Transverse colon (tissue), 4 donors: ENCODE measurements at regions not wholly inside any gene's neighbourhood (a gene's known extent, or its start where the extent isn't known, plus 50 kb on each side); places are given as distances from the start of the nearest gene placed in this dataset.

Experiments used
- DNase-seq: peaks from one replicate; pipeline ENCODE4 v3.0.0-alpha.2; 2019
- H3K27ac ChIP-seq, 4 donors: fragments of 200-600 bp; sonication (generic); 2 replicates each; pipeline ENCODE4 v1.5.1; 2016 to 2018; ENCODE audit warnings: inconsistent platforms in 4 of 4
- H3K27me3 ChIP-seq: fragments of 200-600 bp; sonication (generic); 2 replicates; pipeline ENCODE4 v1.5.1; 2017; ENCODE audit warnings: inconsistent platforms
- H3K36me3 ChIP-seq, 4 donors: fragments of 200-600 bp; sonication (generic); 2 replicates each; pipeline ENCODE4 v1.5.1; 2017 to 2019; ENCODE audit warnings: inconsistent platforms in 4 of 4
- H3K4me1 ChIP-seq, 4 donors: fragments of 200-600 bp; sonication (generic); 2 replicates each; pipeline ENCODE4 v1.5.1; 2017 to 2020; ENCODE audit warnings: inconsistent platforms in 4 of 4
- H3K4me3 ChIP-seq, 4 donors: fragments of 200-600 bp; sonication (generic); 1 replicate in 1 of 4; 2 replicates in 3 of 4; pipeline versions ENCODE4 v1.5.1 to v1.6.1; 2017 to 2019; ENCODE audit warnings: inconsistent platforms in 4 of 4
- H3K9me3 ChIP-seq, 2 donors: fragments of 200-600 bp; sonication (generic); 2 replicates each; pipeline ENCODE4 v1.5.1; 2017 to 2019; ENCODE audit warnings: inconsistent platforms in 2 of 2
- EP300 ChIP-seq: sonication (generic); formaldehyde crosslinking; IDR thresholded peaks from one replicate; pipeline ENCODE4 v1.6.1; 2017; ENCODE audit warnings: antibody characterized with exemption, low read depth
- POLR2A ChIP-seq: fragments of 450-650 bp; IDR thresholded peaks from one replicate; pipeline ENCODE4 v1.6.1; 2016; ENCODE audit warnings: antibody characterized with exemption, mild to moderate bottlenecking, moderate library complexity
- POLR2AphosphoS5 ChIP-seq, 3 donors: sonication (generic); formaldehyde crosslinking; IDR thresholded peaks; one replicate each; pipeline ENCODE4 v1.6.1; 2016; ENCODE audit warnings: antibody characterized with exemption in 3 of 3
- WGBS, 2 donors: methylation state at CpG; one replicate each; pipeline ENCODE4 v1.1.5; 2018; ENCODE audit warnings: low coverage in 1 of 2; 5-methylcytosine and 5-hydroxymethylcytosine counted together
- in situ Hi-C, 4 donors: fragments of 200-750 bp; cut with MboI; loops; one replicate each; pipeline versions ENCODE4 v1.15.0 to v1.15.1; 2017; ENCODE audit warnings: low sequenced_read_pairs in 3 of 4, low pct_ligation_motif_present in 1 of 4, low pct_unique_long_range_greater_than_20kb in 1 of 4
- intact Hi-C: fragments of 100-400 bp; cut with DNase I; formaldehyde crosslinking; loops from one replicate; pipeline ENCODE4 v1.15.1; 2023; ENCODE audit warnings: low total_unique reads
- TF ChIP-seq, protein P1 (sequence below), 5 experiments: fragments of 200-600 bp in 3 of 5; fragments of 450-650 bp in 2 of 5; sonication (generic) in 3 of 5; IDR thresholded peaks; 1 replicate in 2 of 5; 2 replicates in 3 of 5; pipeline ENCODE4 v1.5.1; 2016 to 2017; ENCODE audit warnings: antibody characterized with exemption in 5 of 5, inconsistent platforms in 3 of 5, mild to moderate bottlenecking in 2 of 5, moderate library complexity in 1 of 5

DNA sequence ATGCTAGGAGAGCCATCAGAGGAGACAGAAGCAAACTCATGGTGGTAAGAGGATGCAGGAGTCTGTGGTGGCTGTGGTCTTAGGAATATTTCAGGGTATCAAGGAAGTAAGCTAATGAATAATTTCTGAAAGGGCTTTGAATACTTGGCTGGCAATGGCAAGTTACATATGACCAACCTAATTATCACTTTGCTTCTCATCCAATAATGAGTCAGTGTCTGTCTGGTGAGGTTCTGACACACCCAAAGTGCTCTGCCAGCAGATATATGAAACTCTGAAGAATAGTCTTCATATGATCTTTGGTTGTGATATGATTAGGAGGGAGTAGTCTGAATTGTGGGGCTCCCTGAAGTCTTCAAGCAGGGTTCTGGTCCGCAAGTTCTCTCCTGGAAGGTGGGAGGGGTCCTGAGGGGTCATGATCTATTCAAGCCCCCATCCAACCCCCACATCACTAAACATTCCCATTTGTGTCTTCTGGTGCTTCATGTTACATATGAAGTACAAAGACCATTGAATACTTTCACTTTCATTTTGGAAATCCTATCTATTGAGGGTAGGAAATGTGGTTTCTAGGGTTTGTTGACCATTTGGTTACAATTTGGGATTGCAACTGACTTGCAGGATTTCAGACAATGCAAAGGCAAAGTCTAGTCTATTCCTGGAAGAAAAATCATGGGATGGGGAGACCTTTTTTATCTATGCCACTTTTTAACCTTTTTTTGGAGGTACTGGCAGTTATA lies 199.9 kb upstream of the CDKN2B start:
- 67 to 92% methylated on average over 1 of the region's 1 CpG for WGBS, 2 donors
- H3K36me3 ChIP-seq = no peaks in the 10 kb centered on the region
- intact Hi-C loops (no loop called here), in situ Hi-C loops (no loop called here)
- H3K27ac ChIP-seq = no peak overlapping the region
- peaks cover 0 to 10% (median 4%) of the 10 kb centered on the region in 4 donors for H3K4me1 ChIP-seq
- H3K4me3 ChIP-seq = no peak overlapping the region
- H3K9me3 ChIP-seq = no peaks in the 10 kb centered on the region
- DNase-seq = no peak
- H3K27me3 ChIP-seq = no peaks in the 10 kb centered on the region
- no peak for TF ChIP-seq EP300
- no peak for TF ChIP-seq POLR2A
- TF ChIP-seq, protein P1, sequence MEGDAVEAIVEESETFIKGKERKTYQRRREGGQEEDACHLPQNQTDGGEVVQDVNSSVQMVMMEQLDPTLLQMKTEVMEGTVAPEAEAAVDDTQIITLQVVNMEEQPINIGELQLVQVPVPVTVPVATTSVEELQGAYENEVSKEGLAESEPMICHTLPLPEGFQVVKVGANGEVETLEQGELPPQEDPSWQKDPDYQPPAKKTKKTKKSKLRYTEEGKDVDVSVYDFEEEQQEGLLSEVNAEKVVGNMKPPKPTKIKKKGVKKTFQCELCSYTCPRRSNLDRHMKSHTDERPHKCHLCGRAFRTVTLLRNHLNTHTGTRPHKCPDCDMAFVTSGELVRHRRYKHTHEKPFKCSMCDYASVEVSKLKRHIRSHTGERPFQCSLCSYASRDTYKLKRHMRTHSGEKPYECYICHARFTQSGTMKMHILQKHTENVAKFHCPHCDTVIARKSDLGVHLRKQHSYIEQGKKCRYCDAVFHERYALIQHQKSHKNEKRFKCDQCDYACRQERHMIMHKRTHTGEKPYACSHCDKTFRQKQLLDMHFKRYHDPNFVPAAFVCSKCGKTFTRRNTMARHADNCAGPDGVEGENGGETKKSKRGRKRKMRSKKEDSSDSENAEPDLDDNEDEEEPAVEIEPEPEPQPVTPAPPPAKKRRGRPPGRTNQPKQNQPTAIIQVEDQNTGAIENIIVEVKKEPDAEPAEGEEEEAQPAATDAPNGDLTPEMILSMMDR (IDR thresholded peaks at IDR 0.05) = no peak
- TF ChIP-seq POLR2AphosphoS5 (IDR thresholded peaks at IDR 0.05) = no peak

DNA sequence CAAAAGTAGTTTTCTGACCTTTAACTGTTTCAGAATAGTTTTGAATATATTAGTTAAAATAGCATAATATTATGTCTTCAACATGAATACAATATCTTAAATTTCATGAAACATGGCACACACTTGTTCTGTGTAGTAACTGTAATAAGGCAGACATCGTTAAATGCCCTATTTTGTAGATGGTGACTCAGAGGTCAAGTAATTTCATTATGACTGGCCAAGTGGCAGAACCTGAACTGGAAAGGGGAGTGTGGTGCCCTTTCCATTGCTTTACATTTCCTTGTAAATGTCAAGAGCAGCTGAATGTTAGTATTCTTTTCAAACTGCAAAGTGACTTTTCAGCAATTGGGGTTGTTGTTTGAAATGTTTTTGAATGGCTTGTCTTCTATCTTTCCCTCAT lies 201.2 kb upstream of the CDKN2B start:
- Histone ChIP-seq H3K4me3 (no peak overlapping the region), H3K27me3 (no peaks in the 10 kb centered on the region), H3K36me3 (no peaks in the 10 kb centered on the region), H3K27ac (no peak overlapping the region), H3K4me1 (peaks cover 0 to 9% (median 4%) of the 10 kb centered on the region in 4 donors), H3K9me3 (no peaks in the 10 kb centered on the region)
- TF ChIP-seq POLR2A (no peak), POLR2AphosphoS5 (IDR thresholded peaks at IDR 0.05) (no peak), EP300 (no peak)
- TF ChIP-seq, protein P1 (IDR thresholded peaks at IDR 0.05) = no peak
- DNase-seq = no peak
- in situ Hi-C loops (no loop called here), intact Hi-C loops (no loop called here)
- WGBS, 2 donors = 25 to 31% methylated on average over 1 of the region's 1 CpG

DNA sequence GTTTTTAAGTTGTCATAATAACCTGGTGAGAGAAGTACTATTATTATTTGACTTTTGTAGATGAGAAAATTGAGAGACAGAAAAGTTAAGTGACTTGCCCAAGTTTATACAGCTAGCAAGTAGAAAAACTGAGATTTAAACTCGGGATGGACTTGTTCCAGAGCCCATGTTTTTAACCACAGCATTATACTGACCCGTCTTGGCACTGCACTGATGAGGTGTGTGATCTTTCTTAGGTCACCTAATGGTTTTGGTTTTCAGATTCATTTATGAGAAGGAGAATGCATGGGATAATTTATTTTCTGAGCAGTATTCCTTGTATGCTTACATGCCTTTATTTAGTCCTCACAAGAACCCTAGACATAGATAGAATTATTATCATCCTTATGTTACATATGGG lies 201.8 kb upstream of the CDKN2B start:
- TF ChIP-seq, protein P1 (IDR thresholded peaks at IDR 0.05) = no peak
- TF ChIP-seq POLR2A (no peak), EP300 (no peak), POLR2AphosphoS5 (IDR thresholded peaks at IDR 0.05) (no peak)
- no peaks in the 10 kb centered on the region for H3K27me3 ChIP-seq
- H3K27ac ChIP-seq = no peak overlapping the region
- H3K4me3 ChIP-seq = no peak overlapping the region
- DNase-seq = no peak
- 60 to 85% methylated on average over 2 of the region's 2 CpGs for WGBS, 2 donors
- H3K9me3 ChIP-seq = no peaks in the 10 kb centered on the region
- in situ Hi-C loops = no loop called here
- intact Hi-C loops = no loop called here
- H3K4me1 ChIP-seq = peaks cover 0 to 9% (median 4%) of the 10 kb centered on the region in 4 donors
- no peaks in the 10 kb centered on the region for H3K36me3 ChIP-seq

DNA sequence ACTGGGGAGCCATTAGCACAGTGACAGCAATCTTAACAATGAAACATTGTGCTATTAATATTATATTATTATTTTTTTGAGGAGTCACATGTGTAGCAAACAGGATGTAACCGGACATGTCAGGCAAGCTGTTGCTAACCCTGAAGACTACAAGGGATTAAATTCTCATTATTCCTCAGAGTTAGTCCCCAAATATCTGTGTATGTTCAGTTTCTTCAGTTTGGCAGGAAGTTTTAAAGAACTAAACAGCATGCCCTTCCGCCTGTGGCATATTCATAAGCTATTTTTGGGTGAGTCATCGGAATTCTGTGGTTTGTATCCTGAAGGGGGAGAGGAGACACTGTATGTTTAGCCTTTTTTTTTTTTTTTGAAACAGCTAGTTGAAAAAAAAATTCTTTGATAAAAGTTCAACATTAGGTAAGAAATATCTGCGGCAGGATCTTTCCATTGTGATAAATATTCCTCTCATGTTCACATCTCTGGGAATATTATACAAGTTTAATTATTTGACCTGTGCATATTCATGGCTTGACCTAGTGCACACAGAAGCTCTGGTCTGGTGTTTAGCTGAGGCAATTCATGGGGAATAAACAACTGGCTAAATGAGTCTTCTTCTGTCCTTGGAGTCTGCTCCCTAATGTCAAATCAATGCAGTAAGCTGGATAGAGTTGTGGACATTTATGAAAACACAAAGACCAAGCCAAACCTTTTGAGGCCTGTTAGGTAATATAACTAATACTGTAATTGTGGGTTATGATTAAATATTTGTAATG lies 202.7 kb upstream of the CDKN2B start:
- in situ Hi-C loops (no loop called here), intact Hi-C loops (no loop called here)
- Histone ChIP-seq H3K9me3 (no peaks in the 10 kb centered on the region), H3K4me1 (peaks cover 0 to 9% (median 4%) of the 10 kb centered on the region in 4 donors), H3K4me3 (no peak overlapping the region), H3K27ac (peak overlapping the region in 1 of 4 donors; percentile 8), H3K27me3 (no peaks in the 10 kb centered on the region), H3K36me3 (no peaks in the 10 kb centered on the region)
- no peak for DNase-seq
- WGBS, 2 donors = 53 to 63% methylated on average over 3 to 4 of the region's 4 CpGs
- TF ChIP-seq POLR2AphosphoS5 (IDR thresholded peaks at IDR 0.05) = no peak
- no peak for TF ChIP-seq EP300
